ENCODE measurements at regions not wholly inside any gene's neighbourhood (a gene's known extent, or its start where the extent isn't known, plus 50 kb on each side); places are given as distances from the start of the nearest gene placed in this dataset.

- TF ChIP-seq CTCF (conservative IDR thresholded peaks at IDR 0.05; ENCODE audit: low read length) = no peak
- TF ChIP-seq EZH2phosphoT487 (IDR thresholded peaks at IDR 0.05; ENCODE audit: borderline replicate concordance) = no peak
Measured at GRCh38 chr5:82863266-82863665, 213.9 kb downstream of the TMEM167A start.

Data from Loucy (cell line).